ENCODE measurements at regions not wholly inside any gene's neighbourhood (a gene's known extent, or its start where the extent isn't known, plus 50 kb on each side); places are given as distances from the start of the nearest gene placed in this dataset.
A peak's percentile ranks its signal among the peaks of the same experiment; 100 is the strongest.

DNA sequence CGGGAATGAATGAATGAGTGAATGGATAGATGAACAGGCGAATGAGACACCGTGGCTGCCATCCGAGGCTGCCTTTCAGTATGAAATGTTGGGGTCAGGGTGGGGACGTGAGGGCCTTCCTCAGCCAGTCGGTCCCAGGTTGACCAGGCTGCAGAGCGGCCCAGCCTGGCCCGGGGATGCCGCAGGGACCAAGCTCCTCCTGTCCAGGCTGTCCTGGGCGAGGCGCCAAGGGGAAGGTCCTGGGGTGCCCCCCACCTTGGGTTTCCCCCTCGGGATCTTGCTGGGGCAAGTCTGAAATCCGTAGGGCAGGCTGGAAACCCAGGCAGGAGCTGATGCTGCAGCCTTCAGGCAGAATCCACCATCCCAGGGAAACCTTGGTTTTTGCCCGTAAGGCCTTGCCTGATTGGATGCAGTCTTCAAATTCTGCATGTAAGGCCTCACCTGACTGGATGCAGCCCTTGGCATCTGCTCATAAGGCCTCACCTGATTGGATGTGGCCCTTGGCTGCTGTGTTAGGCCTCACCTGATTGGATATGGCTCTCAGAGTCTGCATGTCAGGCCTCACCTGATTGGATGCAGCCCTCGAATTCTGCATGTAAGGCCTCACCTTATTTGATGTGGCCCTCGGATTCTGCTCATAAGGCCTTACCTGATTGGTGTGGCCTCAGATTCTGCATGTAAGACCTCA lies 61.7 kb upstream of the ZNF469 start:
- 93% methylated on average over 13 of the region's 16 CpGs for WGBS (ENCODE audit: missing lambda C conversion rate)
- DNase-seq (ENCODE audit: low read depth in 1 of 2, low spot score in 1 of 2) (peak; percentile 35 to 60), FAIRE-seq (no peak), ATAC-seq (peak in 1 of 2 experiments; percentile 29; a peak in 2 of 6 replicates)
- Histone ChIP-seq H3K27ac (peak overlapping the region in 1 of 2 experiments; percentile 11; a peak in 1 of 6 replicates), H3K9me3 (peaks cover 5% of the 10 kb centered on the region; the same call in 2 of the 3 replicates), H3K4me2 (no peak overlapping the region), H3K4me1 (peaks cover 4% of the 10 kb centered on the region), H3K4me3 (no peak overlapping the region)
- POLR2A ChIA-PET, result no interaction called here
- TF ChIP-seq CHD4 (IDR thresholded peaks at IDR 0.05; ENCODE audit: borderline replicate concordance) (no peak), FOSB (CRISPR knock-in tag; IDR thresholded peaks at IDR 0.05) (no peak), TFCP2L1 (CRISPR knock-in tag; IDR thresholded peaks at IDR 0.05) (no peak), ZC3H11A (IDR thresholded peaks at IDR 0.05) (no peak)
- CTCF ChIA-PET, result no interaction called here

DNA sequence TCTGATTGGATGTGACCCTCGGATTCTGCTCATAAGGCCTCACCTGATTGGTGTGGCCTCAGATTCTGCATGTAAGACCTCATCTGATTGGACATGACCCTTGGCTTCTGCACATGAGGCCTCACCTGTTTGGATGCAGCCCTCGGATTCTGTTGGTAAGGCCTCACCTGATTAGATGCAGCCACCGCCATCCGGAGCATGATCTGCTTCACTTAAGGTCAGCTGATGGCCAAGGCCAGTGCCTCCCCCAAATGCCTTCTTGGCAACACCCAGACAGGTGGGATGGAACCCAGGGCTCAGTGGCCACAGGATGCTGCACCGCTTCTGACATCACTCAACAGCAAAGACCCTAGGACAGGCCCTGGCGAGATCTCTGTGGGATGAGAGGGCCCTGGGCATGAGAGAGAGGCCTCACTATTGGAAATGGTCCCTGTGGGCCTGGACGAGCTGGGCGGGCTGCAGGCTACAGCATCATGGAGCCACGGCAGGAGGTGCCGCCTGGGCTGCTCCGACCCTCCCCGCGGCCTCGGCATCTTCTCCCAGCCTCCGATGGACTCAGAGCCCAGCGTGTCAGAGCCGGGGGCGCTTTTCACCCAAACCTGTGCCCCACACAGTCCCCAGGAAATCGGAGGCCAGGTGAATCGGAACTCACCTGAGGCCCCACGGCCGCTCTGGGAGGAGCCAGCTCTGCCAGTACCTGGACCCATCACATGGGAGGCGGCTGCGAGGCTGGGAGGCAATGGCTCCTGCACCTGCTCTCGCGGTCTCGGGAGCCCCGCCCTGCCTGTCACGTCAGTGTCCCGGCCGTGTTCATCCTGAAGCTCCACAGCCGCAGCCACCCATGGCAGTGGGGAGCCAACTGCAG lies 60.9 kb upstream of the ZNF469 start:
- ChIA-PET CTCF (no interaction called here), POLR2A (no interaction called here)
- 95% methylated on average over 31 of the region's 32 CpGs for WGBS (ENCODE audit: missing lambda C conversion rate)
- Histone ChIP-seq H3K4me2 (no peak overlapping the region), H3K9me3 (peaks cover 5% of the 10 kb centered on the region; the same call in 2 of the 3 replicates), H3K27ac (peak overlapping the region in 1 of 2 experiments; percentile 99; a peak in 1 of 6 replicates), H3K4me1 (0 out of 3 replicates have a peak, but pooled peaks cover 3% of the 10 kb centered on the region), H3K4me3 (no peak overlapping the region)
- DNase-seq (ENCODE audit: low read depth in 1 of 2, low spot score in 1 of 2) (no peak), ATAC-seq (no peak), FAIRE-seq (no peak)
- no peak for TF ChIP-seq RNF2 (IDR thresholded peaks at IDR 0.05; ENCODE audit: borderline replicate concordance, low read depth)
- TF ChIP-seq, protein P1, sequence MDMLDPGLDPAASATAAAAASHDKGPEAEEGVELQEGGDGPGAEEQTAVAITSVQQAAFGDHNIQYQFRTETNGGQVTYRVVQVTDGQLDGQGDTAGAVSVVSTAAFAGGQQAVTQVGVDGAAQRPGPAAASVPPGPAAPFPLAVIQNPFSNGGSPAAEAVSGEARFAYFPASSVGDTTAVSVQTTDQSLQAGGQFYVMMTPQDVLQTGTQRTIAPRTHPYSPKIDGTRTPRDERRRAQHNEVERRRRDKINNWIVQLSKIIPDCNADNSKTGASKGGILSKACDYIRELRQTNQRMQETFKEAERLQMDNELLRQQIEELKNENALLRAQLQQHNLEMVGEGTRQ (IDR thresholded peaks at IDR 0.05), result no peak

DNA sequence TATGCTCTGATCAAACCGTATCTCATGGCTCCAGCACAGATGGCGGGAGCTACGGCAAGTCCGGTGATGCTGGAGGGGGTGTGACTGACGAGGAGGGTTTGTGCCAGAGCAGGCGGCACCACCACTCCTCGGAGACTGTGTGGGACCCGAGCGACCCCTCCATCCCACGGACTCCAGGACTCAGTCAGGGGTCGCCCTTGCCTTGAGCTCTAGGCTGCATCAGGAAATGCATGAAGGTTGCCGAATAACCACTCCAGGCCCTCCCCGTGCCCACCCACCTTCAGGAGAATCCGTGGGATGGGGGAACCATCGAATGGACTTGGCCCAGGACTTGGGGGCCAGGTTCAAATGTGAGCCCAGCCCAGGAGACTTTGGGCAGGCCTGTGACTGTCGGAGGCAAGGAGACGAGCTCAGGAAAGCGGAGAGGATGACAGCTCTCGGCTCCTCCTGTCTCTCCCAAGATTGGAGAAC lies 60.2 kb upstream of the ZNF469 start:
- H3K4me3 ChIP-seq, result no peak overlapping the region
- ATAC-seq (no peak), FAIRE-seq (no peak), DNase-seq (ENCODE audit: low read depth in 1 of 2, low spot score in 1 of 2) (no peak)
- peaks cover 5% of the 10 kb centered on the region; the same call in 2 of the 3 replicates for H3K9me3 ChIP-seq
- peak overlapping the region in 1 of 2 experiments; percentile 99; a peak in 2 of 6 replicates for H3K27ac ChIP-seq
- no peak for TF ChIP-seq HEYL (CRISPR knock-in tag; IDR thresholded peaks at IDR 0.05)
- TF ChIP-seq NFE2L2 (conservative IDR thresholded peaks at IDR 0.05; ENCODE audit: low read length), result no peak
- TF ChIP-seq, protein P2, sequence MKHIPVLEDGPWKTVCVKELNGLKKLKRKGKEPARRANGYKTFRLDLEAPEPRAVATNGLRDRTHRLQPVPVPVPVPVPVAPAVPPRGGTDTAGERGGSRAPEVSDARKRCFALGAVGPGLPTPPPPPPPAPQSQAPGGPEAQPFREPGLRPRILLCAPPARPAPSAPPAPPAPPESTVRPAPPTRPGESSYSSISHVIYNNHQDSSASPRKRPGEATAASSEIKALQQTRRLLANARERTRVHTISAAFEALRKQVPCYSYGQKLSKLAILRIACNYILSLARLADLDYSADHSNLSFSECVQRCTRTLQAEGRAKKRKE (CRISPR knock-in tag; IDR thresholded peaks at IDR 0.05; ENCODE audit: low read depth), result no peak
- no peak for TF ChIP-seq NR3C1 (IDR thresholded peaks at IDR 0.05)
- no peak for TF ChIP-seq EHF (CRISPR knock-in tag; IDR thresholded peaks at IDR 0.05)
- WGBS (ENCODE audit: missing lambda C conversion rate), result 93% methylated on average over 16 of the region's 19 CpGs
- H3K4me1 ChIP-seq, result 0 out of 3 replicates have a peak, but pooled peaks cover 3% of the 10 kb centered on the region
- no peak overlapping the region for H3K4me2 ChIP-seq
- ChIA-PET POLR2A (no interaction called here), CTCF (no interaction called here)

DNA sequence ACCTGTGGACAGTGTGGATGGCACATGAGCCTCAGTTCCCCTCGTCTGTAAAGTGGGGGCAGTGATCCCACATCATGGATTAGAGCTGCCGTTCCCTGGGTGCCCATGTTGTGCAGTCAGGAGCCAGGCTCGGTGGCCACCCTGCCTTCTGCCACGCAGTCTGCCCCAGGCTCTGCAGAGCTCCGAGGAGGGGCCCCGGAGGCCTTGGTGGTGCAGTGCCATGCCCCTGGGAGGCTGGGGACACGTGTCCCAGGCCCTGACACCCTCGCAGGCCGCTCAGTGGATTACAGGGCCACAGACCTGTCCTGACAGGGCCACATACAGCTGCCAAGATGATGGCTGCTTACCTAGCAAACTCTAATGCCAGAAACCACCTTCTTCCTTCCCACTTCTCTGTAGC lies 59.7 kb upstream of the ZNF469 start:
- 92% methylated on average over 4 of the region's 9 CpGs for WGBS (ENCODE audit: missing lambda C conversion rate)
- POLR2A ChIA-PET, result no interaction called here
- CTCF ChIA-PET, result no interaction called here

More for the DNA sequence above, 59.7 kb upstream of the ZNF469 start:
- Histone ChIP-seq H3K4me2 (no peak overlapping the region), H3K4me1 (0 out of 3 replicates have a peak, but pooled peaks cover 3% of the 10 kb centered on the region), H3K9me3 (peaks cover 5% of the 10 kb centered on the region; the same call in 2 of the 3 replicates), H3K27ac (peak overlapping the region in 1 of 2 experiments; percentile 99; a peak in 3 of 6 replicates), H3K4me3 (no peak overlapping the region)
- FAIRE-seq (no peak), ATAC-seq (no peak), DNase-seq (ENCODE audit: low read depth in 1 of 2, low spot score in 1 of 2) (no peak)
- TF ChIP-seq, protein P3, sequence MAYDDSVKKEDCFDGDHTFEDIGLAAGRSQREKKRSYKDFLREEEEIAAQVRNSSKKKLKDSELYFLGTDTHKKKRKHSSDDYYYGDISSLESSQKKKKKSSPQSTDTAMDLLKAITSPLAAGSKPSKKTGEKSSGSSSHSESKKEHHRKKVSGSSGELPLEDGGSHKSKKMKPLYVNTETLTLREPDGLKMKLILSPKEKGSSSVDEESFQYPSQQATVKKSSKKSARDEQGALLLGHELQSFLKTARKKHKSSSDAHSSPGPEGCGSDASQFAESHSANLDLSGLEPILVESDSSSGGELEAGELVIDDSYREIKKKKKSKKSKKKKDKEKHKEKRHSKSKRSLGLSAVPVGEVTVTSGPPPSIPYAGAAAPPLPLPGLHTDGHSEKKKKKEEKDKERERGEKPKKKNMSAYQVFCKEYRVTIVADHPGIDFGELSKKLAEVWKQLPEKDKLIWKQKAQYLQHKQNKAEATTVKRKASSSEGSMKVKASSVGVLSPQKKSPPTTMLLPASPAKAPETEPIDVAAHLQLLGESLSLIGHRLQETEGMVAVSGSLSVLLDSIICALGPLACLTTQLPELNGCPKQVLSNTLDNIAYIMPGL (CRISPR knock-in tag; IDR thresholded peaks at IDR 0.05; ENCODE audit: borderline replicate concordance), result no peak
- no peak for TF ChIP-seq JUN (IDR thresholded peaks at IDR 0.05)
- TF ChIP-seq, protein P4, sequence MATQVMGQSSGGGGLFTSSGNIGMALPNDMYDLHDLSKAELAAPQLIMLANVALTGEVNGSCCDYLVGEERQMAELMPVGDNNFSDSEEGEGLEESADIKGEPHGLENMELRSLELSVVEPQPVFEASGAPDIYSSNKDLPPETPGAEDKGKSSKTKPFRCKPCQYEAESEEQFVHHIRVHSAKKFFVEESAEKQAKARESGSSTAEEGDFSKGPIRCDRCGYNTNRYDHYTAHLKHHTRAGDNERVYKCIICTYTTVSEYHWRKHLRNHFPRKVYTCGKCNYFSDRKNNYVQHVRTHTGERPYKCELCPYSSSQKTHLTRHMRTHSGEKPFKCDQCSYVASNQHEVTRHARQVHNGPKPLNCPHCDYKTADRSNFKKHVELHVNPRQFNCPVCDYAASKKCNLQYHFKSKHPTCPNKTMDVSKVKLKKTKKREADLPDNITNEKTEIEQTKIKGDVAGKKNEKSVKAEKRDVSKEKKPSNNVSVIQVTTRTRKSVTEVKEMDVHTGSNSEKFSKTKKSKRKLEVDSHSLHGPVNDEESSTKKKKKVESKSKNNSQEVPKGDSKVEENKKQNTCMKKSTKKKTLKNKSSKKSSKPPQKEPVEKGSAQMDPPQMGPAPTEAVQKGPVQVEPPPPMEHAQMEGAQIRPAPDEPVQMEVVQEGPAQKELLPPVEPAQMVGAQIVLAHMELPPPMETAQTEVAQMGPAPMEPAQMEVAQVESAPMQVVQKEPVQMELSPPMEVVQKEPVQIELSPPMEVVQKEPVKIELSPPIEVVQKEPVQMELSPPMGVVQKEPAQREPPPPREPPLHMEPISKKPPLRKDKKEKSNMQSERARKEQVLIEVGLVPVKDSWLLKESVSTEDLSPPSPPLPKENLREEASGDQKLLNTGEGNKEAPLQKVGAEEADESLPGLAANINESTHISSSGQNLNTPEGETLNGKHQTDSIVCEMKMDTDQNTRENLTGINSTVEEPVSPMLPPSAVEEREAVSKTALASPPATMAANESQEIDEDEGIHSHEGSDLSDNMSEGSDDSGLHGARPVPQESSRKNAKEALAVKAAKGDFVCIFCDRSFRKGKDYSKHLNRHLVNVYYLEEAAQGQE (IDR thresholded peaks at IDR 0.05), result no peak
